Neural cell (in vitro differentiated cells): ENCODE measurements at regions not wholly inside any gene's neighbourhood (a gene's known extent, or its start where the extent isn't known, plus 50 kb on each side); places are given as distances from the start of the nearest gene placed in this dataset.

Experiments used
- MXI1 ChIP-seq: fragments of 450-650 bp; conservative IDR thresholded peaks from 2 replicates; pipeline ENCODE4 v1.6.1; 2014; ENCODE audit warnings: antibody characterized with exemption, mild to moderate bottlenecking; ENCODE audit not compliant: poor library complexity, severe bottlenecking
- TF ChIP-seq, protein P1 (sequence below): fragments of 450-650 bp; IDR thresholded peaks from 2 replicates; pipeline ENCODE4 v1.5.1; 2014; ENCODE audit warnings: antibody characterized with exemption, mild to moderate bottlenecking, moderate library complexity; ENCODE audit not compliant: poor library complexity, severe bottlenecking

DNA sequence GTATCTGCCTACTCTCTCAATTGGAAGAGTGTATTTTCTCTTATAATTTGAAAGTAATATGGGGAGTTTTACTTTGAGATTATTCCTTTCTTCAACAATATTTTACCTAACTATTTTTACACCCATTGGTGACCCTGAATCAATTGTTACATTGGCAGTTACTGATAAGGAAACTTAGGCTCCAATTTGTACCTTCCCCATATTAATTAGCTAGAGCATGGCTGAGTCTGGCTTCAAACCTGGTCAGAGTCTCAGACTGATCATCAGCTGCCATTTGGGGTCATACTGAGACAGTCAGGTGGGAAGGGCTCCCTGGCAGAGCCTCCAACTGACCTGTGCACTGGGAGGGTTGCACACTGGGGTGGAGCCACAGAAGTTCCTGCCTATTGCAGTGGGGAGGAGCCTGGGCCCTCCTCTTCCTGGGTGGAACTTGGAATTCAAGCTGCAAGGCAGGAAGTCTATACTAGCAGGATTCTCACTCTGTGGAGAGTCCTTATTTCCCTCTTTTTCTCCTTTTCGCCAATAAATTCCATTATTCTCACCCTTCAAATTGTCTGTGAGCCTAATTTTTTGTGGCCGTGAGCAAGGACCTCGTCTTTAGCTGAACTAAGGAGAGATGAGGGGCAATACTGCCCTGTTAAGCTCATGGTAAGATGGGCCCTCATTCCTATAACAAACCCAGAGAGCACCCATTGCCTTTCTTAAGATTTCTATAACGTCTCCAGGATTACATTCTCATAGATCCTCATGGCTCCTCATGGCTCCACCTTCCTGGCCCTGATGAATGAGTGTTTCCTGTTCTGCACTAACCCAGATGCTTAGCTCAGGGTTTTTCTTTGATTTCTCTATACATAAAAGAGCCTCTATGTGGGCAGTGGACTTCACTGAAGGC is 285.1 kb downstream of the ADGB start:
- TF ChIP-seq, protein P1, sequence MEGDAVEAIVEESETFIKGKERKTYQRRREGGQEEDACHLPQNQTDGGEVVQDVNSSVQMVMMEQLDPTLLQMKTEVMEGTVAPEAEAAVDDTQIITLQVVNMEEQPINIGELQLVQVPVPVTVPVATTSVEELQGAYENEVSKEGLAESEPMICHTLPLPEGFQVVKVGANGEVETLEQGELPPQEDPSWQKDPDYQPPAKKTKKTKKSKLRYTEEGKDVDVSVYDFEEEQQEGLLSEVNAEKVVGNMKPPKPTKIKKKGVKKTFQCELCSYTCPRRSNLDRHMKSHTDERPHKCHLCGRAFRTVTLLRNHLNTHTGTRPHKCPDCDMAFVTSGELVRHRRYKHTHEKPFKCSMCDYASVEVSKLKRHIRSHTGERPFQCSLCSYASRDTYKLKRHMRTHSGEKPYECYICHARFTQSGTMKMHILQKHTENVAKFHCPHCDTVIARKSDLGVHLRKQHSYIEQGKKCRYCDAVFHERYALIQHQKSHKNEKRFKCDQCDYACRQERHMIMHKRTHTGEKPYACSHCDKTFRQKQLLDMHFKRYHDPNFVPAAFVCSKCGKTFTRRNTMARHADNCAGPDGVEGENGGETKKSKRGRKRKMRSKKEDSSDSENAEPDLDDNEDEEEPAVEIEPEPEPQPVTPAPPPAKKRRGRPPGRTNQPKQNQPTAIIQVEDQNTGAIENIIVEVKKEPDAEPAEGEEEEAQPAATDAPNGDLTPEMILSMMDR = no peak
- TF ChIP-seq MXI1 = no peak
